ENCODE measurements at regions not wholly inside any gene's neighbourhood (a gene's known extent, or its start where the extent isn't known, plus 50 kb on each side); places are given as distances from the start of the nearest gene placed in this dataset.

- CTCF ChIA-PET: no interaction called here
- Histone ChIP-seq H3K9ac (ENCODE audit: control insufficient read depth, insufficient read depth, low read length) (no peak overlapping the region), H2AFZ (ENCODE audit: control insufficient read depth, low read depth, low read length) (no peak overlapping the region), H3K79me2 (ENCODE audit: control insufficient read depth, insufficient read depth, low read length) (no peaks in the 10 kb centered on the region), H4K20me1 (ENCODE audit: control insufficient read depth, insufficient read depth) (no peaks in the 10 kb centered on the region), H3K4me3 (no peak overlapping the region), H3K27ac (ENCODE audit: control insufficient read depth, insufficient read depth) (no peak overlapping the region), H3K36me3 (ENCODE audit: control insufficient read depth in 2 of 2, insufficient read depth in 2 of 2, low read length in 1 of 2) (no peaks in the 10 kb centered on the region), H3K27me3 (replicated peaks in 1 of 2; ENCODE audit: control insufficient read depth in 2 of 2, insufficient read depth in 2 of 2, low read length in 1 of 2) (no peaks in the 10 kb centered on the region), H3K4me1 (ENCODE audit: control insufficient read depth, insufficient read depth, low read length) (no peaks in the 10 kb centered on the region), H3K9me3 (replicated peaks; ENCODE audit: control insufficient read depth, insufficient read depth, low read length) (no peaks in the 10 kb centered on the region), H3K4me2 (ENCODE audit: control insufficient read depth, insufficient read depth) (no peak overlapping the region)
- WGBS (ENCODE audit: insufficient coverage, insufficient replicate concordance, low lambda C conversion rate, missing lambda C conversion rate): 4% methylated on average over 3 of the region's 3 CpGs
- POLR2A ChIA-PET: interaction anchor here (0.6 kb wide), 1 partner anchor 28 kb away, joined by 8 read pairs; no protein-coding TSS in a partner anchor
- DNase-seq (ENCODE audit: low read depth, low spot score): no peak
- TF ChIP-seq SIN3A (IDR thresholded peaks at IDR 0.05; ENCODE audit: low read depth, low read length): no peak
- TF ChIP-seq BRCA1 (IDR thresholded peaks at IDR 0.05; ENCODE audit: low read depth, low read length): no peak
- no peak for TF ChIP-seq REST (IDR thresholded peaks at IDR 0.05; ENCODE audit: low read depth, low read length)
- no peak for TF ChIP-seq IRF5 (IDR thresholded peaks at IDR 0.05; ENCODE audit: borderline replicate concordance)
- no peak for TF ChIP-seq IRF3 (IDR thresholded peaks at IDR 0.05)
- no peak for TF ChIP-seq JUNB (IDR thresholded peaks at IDR 0.05)
- no peak for TF ChIP-seq RCOR1 (conservative IDR thresholded peaks at IDR 0.05; ENCODE audit: low read depth, low read length)
- no peak for TF ChIP-seq HDAC2 (IDR thresholded peaks at IDR 0.05)
- no peak for TF ChIP-seq ZNF592 (IDR thresholded peaks at IDR 0.05)
- TF ChIP-seq NFXL1 (IDR thresholded peaks at IDR 0.05; ENCODE audit: borderline replicate concordance): no peak
- TF ChIP-seq NKRF (conservative IDR thresholded peaks at IDR 0.05): no peak
- TF ChIP-seq YY1 (IDR thresholded peaks at IDR 0.05; ENCODE audit: low read depth, low read length): no peak
- RAD21 ChIA-PET (ENCODE audit: unreplicated experiment): no interaction called here
- intact Hi-C loops (cut with micrococcal nuclease; ENCODE audit: unreplicated experiment) (no loop called here), in situ Hi-C loops (cut with MboI) (no loop called here)
- no TSS peak for BruUV-seq (replicated peaks)
- SMC1A ChIA-PET (ENCODE audit: uncharacterized antibody, unreplicated experiment): no interaction called here
- ATAC-seq: no peak
- FAIRE-seq: no peak
These were observed 234.6 kb upstream of the LYPLAL1 start for GRCh38 chr1:218939095-218939494.

All from GM12878 (cell line).